ENCODE measurements at regions not wholly inside any gene's neighbourhood (a gene's known extent, or its start where the extent isn't known, plus 50 kb on each side); places are given as distances from the start of the nearest gene placed in this dataset.

DNA sequence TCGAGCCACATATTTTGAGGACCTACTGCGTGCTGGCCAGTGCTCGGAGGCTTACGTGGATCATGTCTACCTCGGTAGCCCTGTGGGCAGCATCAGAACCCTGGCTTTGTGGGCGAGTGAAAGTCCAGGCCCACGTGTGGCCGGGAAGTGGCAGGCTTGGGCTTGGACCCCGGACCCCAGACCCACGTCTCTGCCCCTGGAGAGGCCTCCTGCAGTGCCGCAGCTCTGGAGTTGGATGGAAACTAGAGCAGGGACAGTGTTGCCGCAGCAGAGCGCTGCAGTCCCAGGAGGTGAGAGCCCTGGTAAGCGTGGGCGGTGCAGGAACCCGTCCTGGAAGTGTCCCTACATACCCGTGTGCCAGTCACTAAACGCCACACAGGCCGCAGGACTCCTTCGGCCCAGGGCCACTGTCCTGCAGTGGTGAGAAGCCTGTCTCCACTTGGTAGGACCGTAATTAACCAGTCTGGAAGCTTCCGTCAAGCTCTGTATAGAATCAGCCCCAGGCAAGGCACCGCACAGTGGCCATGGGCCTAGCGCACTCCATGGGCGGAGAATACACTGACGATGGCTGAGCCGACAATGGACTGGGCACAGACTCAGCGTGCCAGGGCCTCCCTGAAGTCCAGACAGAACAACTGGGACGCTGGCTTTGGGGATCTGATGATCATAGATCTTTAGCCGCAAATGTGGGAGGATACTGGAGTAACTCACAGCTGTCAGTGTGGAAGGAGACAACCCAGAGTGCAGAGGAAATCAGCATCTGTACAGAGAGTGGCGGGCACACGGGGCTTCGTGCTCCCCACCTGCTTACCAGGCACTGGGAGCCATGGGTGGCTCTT is 219.5 kb downstream of the KIF26A start:
- TF ChIP-seq, protein P1, sequence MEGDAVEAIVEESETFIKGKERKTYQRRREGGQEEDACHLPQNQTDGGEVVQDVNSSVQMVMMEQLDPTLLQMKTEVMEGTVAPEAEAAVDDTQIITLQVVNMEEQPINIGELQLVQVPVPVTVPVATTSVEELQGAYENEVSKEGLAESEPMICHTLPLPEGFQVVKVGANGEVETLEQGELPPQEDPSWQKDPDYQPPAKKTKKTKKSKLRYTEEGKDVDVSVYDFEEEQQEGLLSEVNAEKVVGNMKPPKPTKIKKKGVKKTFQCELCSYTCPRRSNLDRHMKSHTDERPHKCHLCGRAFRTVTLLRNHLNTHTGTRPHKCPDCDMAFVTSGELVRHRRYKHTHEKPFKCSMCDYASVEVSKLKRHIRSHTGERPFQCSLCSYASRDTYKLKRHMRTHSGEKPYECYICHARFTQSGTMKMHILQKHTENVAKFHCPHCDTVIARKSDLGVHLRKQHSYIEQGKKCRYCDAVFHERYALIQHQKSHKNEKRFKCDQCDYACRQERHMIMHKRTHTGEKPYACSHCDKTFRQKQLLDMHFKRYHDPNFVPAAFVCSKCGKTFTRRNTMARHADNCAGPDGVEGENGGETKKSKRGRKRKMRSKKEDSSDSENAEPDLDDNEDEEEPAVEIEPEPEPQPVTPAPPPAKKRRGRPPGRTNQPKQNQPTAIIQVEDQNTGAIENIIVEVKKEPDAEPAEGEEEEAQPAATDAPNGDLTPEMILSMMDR (IDR thresholded peaks at IDR 0.05) = no peak
- no peak for TF ChIP-seq POLR2A (IDR thresholded peaks at IDR 0.05)

Data from adrenal gland (tissue), 5 donors.